DMS114 treated with DMSO at 0.1 percent for 48 hours (cell line): ENCODE measurements at regions not wholly inside any gene's neighbourhood (a gene's known extent, or its start where the extent isn't known, plus 50 kb on each side); places are given as distances from the start of the nearest gene placed in this dataset.
"Not testable (repeated sequence)": the region's sequence is repeated elsewhere in the genome, so short reads cannot be mapped to it uniquely, and the experiment has no call there.

ENCODE experiments used
- DNase-seq: peaks from one replicate; lab custom pipeline; 2025; ENCODE audit not compliant: unreplicated experiment; lab: John Stamatoyannopoulos, UW

DNA sequence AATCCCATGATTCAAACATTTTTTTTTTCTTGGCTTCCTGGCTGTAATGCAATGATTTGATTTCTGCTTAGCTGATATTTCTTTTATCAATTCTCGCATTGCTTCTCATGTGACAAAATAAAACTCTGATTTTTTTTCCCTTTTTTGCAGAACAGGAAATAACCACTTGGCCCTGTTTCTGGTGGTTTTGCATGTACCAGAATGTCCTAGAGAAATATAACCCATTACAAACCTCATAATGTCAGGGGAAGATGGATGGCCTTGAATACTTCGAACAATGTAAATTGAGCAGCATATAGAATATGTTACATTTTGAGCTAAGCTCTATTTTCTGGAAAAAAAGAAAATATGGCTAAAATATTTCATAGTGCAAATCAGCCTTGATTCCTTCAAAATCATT is 275.6 kb downstream of the RAP2B start:
- DNase-seq: no peak

DNA sequence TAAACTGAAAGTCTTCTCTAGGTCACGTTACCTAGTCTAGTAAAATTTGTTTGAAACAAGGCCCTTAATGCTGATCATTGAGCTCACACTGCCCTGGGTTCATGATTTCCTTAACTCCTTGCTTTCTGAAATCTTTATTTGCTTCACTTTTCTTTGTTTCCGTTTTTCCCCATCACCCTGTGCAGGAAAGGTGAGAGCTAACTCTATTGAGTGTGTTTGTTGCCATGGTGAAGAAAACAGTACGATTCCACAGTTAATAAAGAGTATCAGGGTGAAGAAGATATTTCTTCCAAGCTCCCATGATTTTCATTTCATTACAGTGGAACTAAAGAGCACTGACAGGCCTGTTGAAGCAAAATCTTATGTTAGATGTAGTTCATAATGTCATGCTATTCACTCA is 276.2 kb downstream of the RAP2B start:
- DNase-seq: no peak

DNA sequence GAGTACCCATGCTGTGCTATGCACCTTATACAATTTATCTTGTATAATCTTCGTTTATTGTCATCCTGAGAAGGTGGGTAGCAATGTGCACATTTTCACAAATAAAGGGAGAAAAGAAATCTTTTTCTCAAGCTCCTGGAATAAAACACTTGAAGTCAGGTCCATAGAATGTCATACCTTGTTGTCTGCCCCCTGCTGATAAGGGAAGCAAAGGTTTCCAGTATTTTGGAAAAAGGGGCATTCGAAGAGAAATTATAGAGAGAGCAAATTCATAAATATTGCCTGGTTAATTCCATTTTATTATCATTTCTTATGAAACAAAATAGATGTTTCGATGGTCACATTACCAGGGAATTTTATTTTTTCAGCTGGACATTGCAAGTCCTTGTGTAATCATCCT is 277.8 kb downstream of the RAP2B start:
- DNase-seq: no peak

DNA sequence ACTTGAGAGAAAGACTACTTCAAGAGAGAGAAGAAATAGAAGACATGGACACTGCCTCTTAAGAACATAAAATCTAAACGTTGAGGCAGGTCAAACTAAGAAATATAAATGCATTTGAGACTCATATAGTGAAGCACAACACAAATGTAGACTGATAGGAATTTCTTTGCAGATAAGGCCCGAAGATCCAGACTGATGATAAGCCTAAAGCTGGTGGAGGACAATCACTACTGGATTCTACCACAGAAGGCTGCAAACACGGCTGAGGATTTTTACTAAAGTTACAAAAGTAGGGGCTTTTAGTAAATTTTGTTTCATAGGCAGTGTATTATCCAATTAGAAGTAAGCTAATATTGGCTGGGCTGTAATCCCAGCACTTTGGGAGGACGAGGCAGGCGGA is 278.3 kb downstream of the RAP2B start:
- DNase-seq: no peak

DNA sequence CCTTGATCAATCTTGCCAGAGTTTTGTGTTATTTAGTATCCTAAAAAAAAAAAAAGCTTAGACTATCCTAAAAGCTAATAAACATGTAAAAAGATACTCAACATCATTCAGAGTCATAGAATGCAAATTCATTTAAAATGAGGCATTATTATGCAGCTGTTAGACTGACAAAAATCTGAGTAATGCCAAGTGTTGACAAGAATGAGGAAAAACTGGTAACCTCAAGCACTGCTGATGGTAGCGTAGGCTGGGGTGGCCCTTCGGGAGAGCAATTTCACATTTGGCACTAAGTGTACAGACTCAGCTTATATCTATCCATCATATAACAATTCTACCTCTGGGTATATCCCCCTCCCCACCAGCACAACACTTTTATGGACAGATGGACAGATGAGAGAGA is 280.4 kb downstream of the RAP2B start:
- DNase-seq: no peak

DNA sequence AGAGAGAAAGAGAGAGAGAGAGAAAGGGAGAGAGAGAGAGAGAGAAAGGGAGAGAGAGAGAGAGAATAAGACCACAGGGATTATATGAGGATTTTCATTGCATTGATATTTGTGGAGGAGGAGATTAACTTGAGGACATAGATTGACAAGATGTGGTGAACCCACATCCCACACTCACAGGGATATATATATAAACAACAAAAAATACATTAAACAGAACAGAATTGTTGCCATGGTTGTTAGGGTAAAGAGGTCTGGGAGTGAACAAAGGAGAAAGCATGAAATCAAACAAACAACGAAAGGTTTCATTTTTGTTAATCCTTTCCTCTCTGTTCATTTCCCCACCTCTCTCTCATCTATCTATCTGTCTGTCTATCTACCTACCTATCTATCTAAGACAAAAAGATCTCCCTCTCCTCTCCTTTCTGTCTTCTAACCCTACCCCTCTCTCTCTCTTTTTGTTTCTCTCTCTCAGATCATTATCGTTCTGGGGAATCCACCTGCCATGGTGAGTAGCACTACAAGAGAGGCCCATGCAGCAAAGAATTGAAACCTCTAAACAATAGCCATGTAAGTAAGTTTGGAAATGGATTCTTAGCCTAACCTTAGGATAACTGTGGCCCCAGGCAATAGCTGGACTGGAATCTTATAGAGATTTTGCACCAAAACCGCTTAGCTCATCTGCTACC is 280.9 kb downstream of the RAP2B start:
- DNase-seq: no peak

DNA sequence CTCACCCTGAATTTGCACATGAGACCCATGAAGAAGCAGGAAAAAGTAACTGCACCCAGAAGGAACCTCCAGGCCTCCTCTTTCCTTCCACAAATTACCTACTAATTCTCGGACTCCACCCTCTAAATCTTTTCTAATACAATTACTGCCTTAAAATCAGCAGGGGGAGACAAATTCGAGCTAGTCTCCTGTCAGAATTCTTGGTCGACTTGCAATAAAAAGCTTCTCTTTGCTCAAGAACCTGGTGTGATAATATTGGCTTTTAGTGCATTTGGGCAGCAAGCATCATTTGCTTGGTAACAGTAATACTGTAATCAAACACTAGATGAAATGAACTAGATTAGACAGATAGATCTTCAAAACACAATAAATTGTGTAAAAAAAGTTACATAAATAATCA is 281.9 kb downstream of the RAP2B start:
- DNase-seq: no peak

DNA sequence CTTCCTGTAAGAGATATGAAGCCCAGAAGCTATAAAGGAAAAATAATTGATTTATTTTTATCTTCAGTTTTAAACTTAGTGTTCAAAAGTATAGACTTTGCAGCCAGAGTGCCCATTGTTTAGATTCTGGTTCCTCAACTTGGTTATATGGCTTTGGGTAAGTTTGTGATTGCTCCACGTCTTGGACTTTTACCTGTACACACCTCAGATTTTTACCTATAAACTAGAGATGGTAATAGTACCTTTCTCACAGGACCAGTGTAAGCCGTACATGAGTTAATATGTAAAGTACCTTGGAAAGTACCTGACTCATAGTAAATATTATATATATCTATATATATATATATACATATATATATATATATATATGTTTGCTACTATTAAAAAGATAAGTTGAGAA is 283.8 kb downstream of the RAP2B start:
- no peak for DNase-seq

DNA sequence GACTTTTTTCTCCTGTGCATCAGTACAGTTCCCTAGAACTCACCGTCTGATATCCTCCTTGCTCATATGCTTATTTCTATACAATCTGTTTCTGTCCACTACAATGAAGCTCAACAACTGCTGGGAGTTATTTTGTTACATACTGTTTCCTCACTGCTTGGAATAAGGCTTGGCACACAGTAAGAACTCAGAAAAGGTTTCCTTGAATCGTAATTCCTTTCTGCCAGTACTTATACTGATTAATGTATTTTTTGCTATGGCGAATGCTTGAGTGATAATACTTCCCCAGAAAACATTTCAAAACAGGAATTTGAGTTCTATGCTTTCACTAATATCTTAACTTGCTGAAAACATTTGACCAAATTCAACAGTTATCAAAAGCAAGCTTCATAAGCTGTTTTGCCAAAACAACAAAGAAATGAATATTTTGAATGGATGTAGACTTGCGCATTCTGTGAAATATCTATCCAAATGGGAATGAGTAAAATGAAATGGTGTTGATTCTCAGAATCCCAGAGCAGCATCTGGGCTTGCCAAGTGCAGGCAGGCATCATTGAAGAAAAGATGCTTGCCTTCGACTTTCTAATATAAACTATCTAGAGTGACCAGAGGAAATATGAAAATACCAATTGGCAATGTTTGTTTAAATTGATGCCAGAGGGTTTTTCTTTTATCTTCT is 286.3 kb downstream of the RAP2B start:
- no peak for DNase-seq

DNA sequence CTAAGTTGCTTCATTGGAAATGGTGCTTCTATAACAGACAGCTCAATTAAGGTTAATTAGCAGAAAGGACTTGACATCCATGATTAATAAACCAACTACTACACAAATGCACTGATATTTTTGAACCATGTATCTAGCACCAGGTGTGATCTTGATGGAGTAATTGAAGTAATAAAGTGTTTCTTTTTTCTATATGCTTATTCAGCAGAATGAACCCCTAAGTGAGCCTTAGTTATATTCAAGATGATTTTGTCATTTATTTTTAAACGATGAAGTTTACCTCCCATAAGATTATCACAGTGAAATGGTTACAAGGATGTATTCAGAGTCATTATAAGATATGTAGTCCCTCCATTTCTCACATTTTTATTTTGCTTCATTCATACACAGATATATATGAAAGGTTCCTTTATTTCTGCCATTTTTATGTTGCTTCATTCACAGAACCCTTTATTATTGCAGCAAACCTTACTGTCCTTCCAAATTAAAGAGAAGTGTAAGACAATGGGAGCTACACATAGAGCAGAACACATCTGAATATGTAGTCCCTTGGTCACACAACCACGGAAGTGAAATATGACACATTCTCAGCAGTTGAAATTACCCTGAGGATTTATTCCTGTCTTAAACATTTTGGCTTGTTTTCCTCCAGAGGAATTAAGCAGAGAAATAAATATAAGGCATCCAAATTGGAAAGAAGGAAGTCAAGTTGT is 295.0 kb downstream of the RAP2B start:
- DNase-seq: no peak

DNA sequence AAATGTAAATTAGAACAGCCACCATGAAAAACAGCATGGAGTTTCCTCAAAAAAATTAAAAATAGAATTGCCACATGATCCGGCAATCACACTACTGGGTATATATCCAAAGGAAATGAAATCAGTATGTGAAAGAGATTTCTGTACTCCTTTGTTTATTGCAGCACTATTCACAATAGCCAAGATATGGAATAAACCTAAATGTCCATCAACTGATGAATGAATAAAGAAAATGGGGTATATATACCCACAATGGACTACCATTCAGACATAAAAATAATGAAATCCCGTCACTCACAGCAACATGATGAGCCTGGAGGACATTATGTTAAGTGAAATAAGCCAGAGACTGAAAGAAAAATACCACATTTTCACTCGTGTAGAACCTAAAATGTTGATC is 296.9 kb downstream of the RAP2B start:
- no peak for DNase-seq

DNA sequence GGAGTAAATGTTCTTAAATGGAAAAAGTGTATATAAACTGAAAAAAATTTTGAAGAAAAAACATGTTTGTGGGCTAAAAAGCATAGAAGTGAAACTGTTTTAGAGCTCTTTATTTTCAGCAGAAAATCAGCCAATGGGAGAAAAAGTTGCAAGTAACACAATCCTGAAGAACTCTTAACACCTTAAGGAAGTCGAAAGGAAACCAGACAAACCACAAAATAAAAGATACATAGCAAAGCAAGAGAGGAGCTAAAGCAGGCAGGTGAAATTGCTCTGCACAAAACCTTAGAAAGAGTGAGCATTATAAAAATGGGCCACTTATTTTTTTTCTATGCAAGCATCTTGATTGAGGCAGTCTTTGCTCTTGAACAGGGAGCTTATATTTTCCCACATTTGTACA is 300.5 kb downstream of the RAP2B start:
- DNase-seq: no peak

DNA sequence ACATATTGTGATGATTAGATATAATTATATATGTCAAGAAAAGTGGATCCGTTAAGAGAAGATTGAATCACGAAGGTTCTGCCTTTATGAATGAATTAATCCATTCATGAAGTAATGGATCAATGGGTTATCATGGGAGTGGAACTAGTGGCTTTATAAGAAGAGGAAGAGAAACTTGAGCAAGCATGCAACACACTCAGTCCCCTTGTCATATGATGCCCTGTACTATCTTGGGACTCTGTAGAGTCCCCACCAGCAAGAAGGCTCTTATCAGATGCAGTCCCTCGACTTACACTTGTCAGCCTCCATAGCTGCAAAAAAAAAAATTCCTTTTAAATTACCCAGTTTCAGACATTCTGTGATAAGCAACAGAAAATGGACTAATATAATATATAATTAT is 301.9 kb downstream of the RAP2B start:
- DNase-seq: no peak

DNA sequence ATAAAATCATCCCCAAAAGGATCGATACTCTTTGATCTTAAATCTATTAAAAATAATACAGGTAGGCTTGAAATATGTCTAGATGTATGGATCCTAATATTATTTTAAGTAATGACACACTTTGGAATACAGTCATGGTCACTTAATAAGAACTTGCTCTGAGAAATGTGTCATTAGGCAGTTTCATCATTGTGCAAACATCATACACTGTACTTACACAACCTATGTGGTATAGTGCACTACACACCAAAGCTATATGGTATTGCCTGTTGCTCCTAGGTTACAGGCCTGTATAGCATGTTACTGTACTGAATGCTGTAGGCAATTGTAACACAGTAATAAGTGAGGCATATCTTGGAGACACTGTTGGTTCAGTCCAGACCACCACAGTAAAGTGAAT is 307.1 kb downstream of the RAP2B start:
- DNase-seq: no peak

DNA sequence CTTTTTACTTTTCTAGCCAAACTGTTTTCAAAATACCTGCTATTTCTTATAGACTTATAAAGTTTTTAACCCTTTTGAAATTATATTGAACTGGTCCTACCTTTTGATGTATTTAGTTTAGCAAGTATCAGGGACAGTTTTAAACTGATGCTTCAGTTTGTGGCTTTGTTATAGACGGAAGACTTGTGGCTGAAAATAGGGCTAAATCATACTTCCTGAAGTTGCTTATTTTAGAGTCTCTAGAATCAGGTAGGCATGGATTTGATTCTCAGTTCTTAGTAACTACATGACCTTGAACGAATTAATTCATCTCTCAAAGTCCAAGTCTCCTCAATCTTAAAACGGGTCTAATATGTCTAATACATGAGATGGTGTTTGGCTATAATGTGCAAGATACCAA is 322.8 kb downstream of the RAP2B start:
- DNase-seq: no peak

DNA sequence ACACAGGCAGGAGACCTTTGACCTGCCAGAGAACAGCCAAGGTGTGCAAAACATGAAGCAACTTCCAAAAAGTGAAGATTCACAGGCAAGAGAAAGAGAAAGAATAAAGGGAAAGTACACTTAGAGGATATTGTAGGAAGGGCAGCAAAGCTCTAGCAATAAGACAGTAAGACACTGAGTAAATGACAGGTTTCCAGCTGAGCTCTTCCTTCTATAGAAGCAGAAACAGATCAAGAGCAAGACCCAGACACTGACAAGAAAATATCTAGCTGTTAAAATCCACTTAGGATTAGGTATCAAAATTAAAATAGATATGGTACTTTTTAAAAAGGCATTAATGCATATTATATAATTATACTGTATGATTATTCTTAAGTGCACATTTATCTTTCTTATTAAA is 333.4 kb downstream of the RAP2B start:
- no peak for DNase-seq

DNA sequence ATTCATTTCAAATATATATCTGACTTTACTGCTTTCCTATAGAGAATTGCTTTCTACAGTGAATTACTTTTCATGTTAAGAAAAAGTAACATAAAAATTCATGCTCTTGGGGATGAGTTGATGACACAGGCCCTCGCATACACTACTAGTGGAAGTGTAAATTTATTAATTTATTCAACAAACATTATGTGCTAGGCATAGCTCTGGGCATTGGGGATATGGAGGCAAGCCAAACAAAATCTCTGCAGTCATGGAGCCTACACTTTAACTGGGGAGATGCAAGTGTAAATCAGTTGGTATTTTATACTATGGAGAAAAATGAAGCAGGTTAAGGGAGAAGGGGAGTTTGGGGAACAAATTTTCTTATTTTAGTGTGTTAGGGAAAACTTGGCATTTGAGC is 340.7 kb downstream of the RAP2B start:
- no peak for DNase-seq

DNA sequence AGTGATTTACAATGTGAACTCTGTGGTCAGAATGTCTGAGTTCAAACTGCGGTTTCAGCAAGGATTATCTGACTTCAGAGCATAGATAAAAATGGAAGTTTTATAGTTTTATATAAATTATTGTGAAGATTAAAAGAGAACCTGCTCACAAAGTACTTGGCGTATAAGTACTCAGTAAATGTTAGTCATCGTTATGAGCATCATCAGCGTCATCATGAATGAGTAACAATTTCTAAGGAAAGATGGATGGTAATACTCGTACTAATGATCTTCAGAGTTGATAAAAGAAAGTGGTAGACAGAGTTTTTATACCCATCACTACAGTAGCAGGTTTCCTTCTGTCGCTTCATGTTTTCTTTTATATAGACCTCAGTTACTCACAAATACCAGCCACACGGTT is 341.8 kb downstream of the RAP2B start:
- no peak for DNase-seq

DNA sequence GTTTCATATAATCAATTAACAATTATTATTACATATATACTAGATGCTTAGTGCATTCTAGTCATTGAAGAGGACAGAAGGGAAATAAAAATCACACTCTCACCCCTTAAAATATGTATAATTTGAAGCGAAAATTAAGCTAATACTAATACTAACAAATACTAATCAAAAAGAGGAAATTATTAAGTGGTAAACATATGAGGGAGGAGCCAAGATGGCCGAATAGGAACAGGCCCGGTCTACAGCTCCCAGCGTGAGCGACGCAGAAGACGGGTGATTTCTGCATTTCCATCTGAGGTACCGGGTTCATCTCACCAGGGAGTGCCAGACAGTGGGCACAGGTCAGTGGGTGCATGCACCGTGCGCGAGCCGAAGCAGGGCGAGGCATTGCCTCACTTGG is 344.2 kb downstream of the RAP2B start:
- not testable (repeated sequence) for DNase-seq

DNA sequence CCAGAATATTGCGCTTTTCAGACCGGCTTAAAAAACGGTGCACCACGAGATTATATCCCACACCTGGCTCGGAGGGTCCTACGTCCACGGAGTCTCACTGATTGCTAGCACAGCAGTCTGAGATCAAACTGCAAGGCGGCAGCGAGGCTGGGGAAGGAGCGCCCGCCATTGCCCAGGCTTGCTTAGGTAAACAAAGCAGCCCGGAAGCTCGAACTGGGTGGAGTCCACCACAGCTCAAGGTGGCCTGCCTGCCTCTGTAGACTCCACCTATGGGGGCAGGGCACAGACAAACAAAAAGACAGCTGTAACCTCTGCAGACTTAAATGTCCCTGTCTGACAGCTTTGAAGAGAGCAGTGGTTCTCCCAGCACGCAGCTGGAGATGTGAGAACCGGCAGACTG is 344.7 kb downstream of the RAP2B start:
- not testable (repeated sequence) for DNase-seq

DNA sequence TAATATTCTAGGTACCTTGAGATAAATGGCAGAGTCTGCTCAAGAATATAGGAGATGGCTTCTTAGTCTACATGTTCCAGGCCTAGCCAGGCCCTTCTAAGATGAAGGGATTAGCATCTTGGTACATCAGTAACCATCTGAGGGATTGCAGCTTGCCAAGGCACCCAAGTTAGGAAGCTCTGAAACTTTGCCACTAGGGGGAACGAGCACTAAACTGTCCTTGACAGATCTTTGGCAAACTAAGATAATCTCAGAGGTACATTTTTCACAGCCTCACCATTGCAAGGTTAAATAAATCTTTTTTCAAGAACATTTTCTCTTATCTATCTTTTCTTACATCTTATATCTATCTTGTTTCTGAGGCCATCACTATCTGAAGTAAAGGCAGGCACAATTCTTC is 351.2 kb downstream of the RAP2B start:
- no peak for DNase-seq

DNA sequence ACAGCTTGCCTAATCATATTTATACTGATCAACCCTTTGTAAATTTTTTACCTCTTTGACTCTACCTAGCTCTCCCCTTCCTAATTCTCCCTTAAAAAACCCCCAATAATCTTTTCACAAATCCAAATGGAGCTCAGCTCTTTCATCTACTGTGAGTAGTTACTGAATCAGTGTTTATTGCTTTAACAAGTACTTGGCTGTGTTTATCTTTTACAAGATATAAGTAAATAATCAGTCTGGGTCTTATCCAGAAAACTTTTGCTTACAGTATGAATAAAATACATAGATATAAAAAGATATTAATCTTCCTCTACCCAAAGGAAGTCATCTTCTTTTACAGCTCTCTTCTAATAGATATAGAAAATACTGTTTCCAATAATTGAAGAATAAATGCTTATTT is 366.4 kb downstream of the RAP2B start:
- DNase-seq: no peak
